HG02642 (cell line): ENCODE measurements at regions not wholly inside any gene's neighbourhood (a gene's known extent, or its start where the extent isn't known, plus 50 kb on each side); places are given as distances from the start of the nearest gene placed in this dataset.
"Not testable (repeated sequence)": the region's sequence is repeated elsewhere in the genome, so short reads cannot be mapped to it uniquely, and the experiment has no call there.

Experiments used
- ATAC-seq: cut with Tn5 transposase; IDR thresholded peaks from one replicate; pipeline ENCODE4 v1.9.1; 2021; ENCODE audit warnings: mild to moderate bottlenecking; ENCODE audit not compliant: unreplicated experiment, poor library complexity

GRCh38 chr6:4725136-4725760 is 51.0 kb upstream of the CDYL start:
- ATAC-seq: not testable (repeated sequence)

GRCh38 chr6:4724727-4725126 is 51.5 kb upstream of the CDYL start:
- ATAC-seq: not testable (repeated sequence)

GRCh38 chr6:4723383-4723782 is 52.8 kb upstream of the CDYL start:
- ATAC-seq: no peak

GRCh38 chr6:4721368-4721767 is 54.8 kb upstream of the CDYL start:
- not testable (repeated sequence) for ATAC-seq

GRCh38 chr6:4719491-4719890 is 56.7 kb upstream of the CDYL start:
- ATAC-seq: no peak

- no peak for ATAC-seq
Measured at GRCh38 chr6:4717856-4718255, 58.3 kb upstream of the CDYL start.

GRCh38 chr6:4717124-4717523 is 59.1 kb upstream of the CDYL start:
- ATAC-seq: no peak

GRCh38 chr6:4714961-4715501 is 61.2 kb upstream of the CDYL start:
- ATAC-seq: no peak

- ATAC-seq: no peak
Measured at GRCh38 chr6:4712291-4712690, 63.9 kb upstream of the CDYL start.

GRCh38 chr6:4707011-4707410 is 69.2 kb upstream of the CDYL start:
- no peak for ATAC-seq

- ATAC-seq: no peak
Measured at GRCh38 chr6:4705809-4706208, 70.4 kb upstream of the CDYL start.

- no peak for ATAC-seq
Measured at GRCh38 chr6:4703382-4703781, 72.8 kb upstream of the CDYL start.

GRCh38 chr6:4698901-4699659 is 77.1 kb upstream of the CDYL start:
- no peak for ATAC-seq

- no peak for ATAC-seq
Measured at GRCh38 chr6:4693173-4693970, 82.8 kb upstream of the CDYL start.

- ATAC-seq: no peak
Measured at GRCh38 chr6:4692664-4693063, 83.5 kb upstream of the CDYL start.

- ATAC-seq: no peak
Measured at GRCh38 chr6:4687989-4688947, 87.9 kb upstream of the CDYL start.

GRCh38 chr6:4687656-4687988 is 88.6 kb upstream of the CDYL start:
- no peak for ATAC-seq

- no peak for ATAC-seq
Measured at GRCh38 chr6:4682431-4683097, 93.6 kb upstream of the CDYL start.

GRCh38 chr6:4678506-4679300 is 97.5 kb upstream of the CDYL start:
- ATAC-seq: no peak
